Spinal cord (tissue), 9 donors: ENCODE measurements at regions not wholly inside any gene's neighbourhood (a gene's known extent, or its start where the extent isn't known, plus 50 kb on each side); places are given as distances from the start of the nearest gene placed in this dataset.
A peak's percentile ranks its signal among the peaks of the same experiment; 100 is the strongest.

Experiments used
- DNase-seq, 6 donors: peaks; one replicate each; pipeline versions ENCODE4 v3.0.0 to v3.0.0-alpha.2; 2013 to 2015; ENCODE audit warnings: low spot score in 6 of 6, low read depth in 4 of 6
- H3K27ac ChIP-seq: one replicate; pipeline ENCODE4 v1.5.1; 2013; ENCODE audit warnings: low read depth, low read length, control low read depth
- H3K27me3 ChIP-seq: one replicate; pipeline ENCODE4 v1.6.1; 2013; ENCODE audit warnings: low read length; ENCODE audit not compliant: control insufficient read depth, insufficient read depth
- H3K36me3 ChIP-seq: one replicate; pipeline ENCODE4 v1.6.1; 2013; ENCODE audit warnings: low read length; ENCODE audit not compliant: control insufficient read depth, insufficient read depth
- H3K4me1 ChIP-seq: one replicate; pipeline ENCODE4 v1.6.1; 2013; ENCODE audit warnings: low read length; ENCODE audit not compliant: control insufficient read depth, insufficient read depth
- H3K4me3 ChIP-seq: one replicate; pipeline ENCODE4 v1.5.1; 2013; ENCODE audit warnings: low read depth, low read length, control low read depth
- H3K9me3 ChIP-seq: one replicate; pipeline ENCODE4 v1.6.1; 2013; ENCODE audit warnings: low read length; ENCODE audit not compliant: control insufficient read depth, insufficient read depth
- WGBS: methylation state at CpG from one replicate; pipeline ENCODE4 v1.1.5; 2013; ENCODE audit warnings: missing lambda C conversion rate; ENCODE audit not compliant: insufficient coverage; 5-methylcytosine and 5-hydroxymethylcytosine counted together
- donor health status: healthy.

- no peaks in the 10 kb centered on the region for H3K4me1 ChIP-seq
- H3K27me3 ChIP-seq: no peaks in the 10 kb centered on the region
- no peaks in the 10 kb centered on the region for H3K9me3 ChIP-seq
- no peak overlapping the region for H3K4me3 ChIP-seq
- peak in 1 of 6 donors; percentile 40 for DNase-seq
- H3K27ac ChIP-seq: no peak overlapping the region
- H3K36me3 ChIP-seq: no peaks in the 10 kb centered on the region
- 58% methylated on average over 2 of the region's 2 CpGs for WGBS
Measured at GRCh38 chr4:45629717-45630116, 494.1 kb downstream of the GABRG1 start.

DNA sequence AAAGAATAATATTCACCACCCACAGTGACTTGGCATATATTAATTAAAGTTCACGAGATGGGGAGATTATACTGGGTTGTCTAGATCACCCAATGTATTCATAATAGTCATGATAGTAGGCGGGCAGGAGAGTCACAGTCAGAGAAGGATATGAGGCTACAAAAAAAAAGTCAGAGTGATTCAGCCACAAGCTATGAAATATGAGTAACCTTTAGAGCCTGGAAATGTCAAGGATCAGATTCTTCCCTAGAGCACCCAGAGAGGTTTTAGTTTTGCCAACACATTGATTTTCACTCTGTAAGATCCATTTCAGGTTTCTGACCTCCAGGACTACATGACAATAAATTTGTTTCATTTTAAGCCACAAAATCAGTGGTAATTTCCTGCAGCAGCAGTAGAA lies 501.9 kb downstream of the GABRG1 start:
- H3K36me3 ChIP-seq: no peaks in the 10 kb centered on the region
- DNase-seq: peak in 1 of 6 donors; percentile 12
- no peaks in the 10 kb centered on the region for H3K27me3 ChIP-seq
- no peaks in the 10 kb centered on the region for H3K9me3 ChIP-seq
- WGBS: 80% methylated on average over 2 of the region's 2 CpGs
- no peak overlapping the region for H3K4me3 ChIP-seq
- no peak overlapping the region for H3K27ac ChIP-seq
- no peaks in the 10 kb centered on the region for H3K4me1 ChIP-seq

DNA sequence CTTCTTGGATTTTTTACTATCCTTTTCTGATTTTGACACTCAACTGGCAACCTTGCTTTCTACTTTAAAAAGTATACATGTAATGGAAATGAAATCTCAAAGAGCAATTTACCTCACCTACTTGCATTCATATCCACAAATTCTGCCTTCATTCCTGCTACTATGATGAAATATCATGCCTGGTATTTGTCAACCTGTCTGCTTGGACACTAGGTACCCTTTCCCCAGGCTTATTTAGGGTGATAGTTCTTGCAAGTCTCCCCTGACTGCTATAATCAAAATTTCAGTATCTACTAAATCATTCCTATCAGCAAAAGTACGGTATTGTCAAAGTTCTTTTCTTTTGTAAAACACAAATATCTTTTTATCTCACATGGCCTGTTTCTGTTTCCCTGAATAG lies 503.0 kb downstream of the GABRG1 start:
- Histone ChIP-seq H3K27ac (no peak overlapping the region), H3K36me3 (no peaks in the 10 kb centered on the region), H3K27me3 (no peaks in the 10 kb centered on the region), H3K9me3 (no peaks in the 10 kb centered on the region), H3K4me3 (no peak overlapping the region), H3K4me1 (no peaks in the 10 kb centered on the region)
- WGBS: 86% methylated on average over 1 of the region's 1 CpG
- DNase-seq: no peak

- no peaks in the 10 kb centered on the region for H3K36me3 ChIP-seq
- H3K27ac ChIP-seq: no peak overlapping the region
- H3K9me3 ChIP-seq: no peaks in the 10 kb centered on the region
- H3K4me1 ChIP-seq: no peaks in the 10 kb centered on the region
- DNase-seq: no peak
- WGBS: 72% methylated on average over 5 of the region's 6 CpGs
- no peak overlapping the region for H3K4me3 ChIP-seq
- H3K27me3 ChIP-seq: no peaks in the 10 kb centered on the region
Measured at GRCh38 chr4:45596379-45597101, 527.3 kb downstream of the GABRG1 start.

DNA sequence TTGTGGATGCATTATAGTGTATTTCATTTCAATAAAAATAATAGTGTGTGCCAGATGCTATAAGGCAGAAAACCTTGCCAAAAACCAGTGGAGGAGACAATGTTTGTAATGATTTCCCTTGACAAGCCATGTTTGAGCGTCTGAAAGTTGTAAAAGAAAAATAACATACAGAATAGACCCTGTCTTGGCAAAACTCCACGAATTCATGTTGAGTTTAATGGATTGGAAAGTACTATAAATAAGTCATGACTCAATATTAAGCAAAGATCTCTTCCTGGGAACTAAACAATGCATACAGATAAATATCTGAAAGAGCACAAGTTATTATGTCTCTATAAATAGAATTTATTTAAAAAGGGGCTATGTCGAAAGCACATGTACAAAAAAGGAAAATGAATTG lies 543.5 kb downstream of the GABRG1 start:
- no peaks in the 10 kb centered on the region for H3K36me3 ChIP-seq
- DNase-seq: peak in 2 of 6 donors; percentile 2 to 25
- H3K9me3 ChIP-seq: no peaks in the 10 kb centered on the region
- H3K4me3 ChIP-seq: no peak overlapping the region
- WGBS: no CpG with 5 or more reads among the region's 3 CpGs
- no peak overlapping the region for H3K27ac ChIP-seq
- no peaks in the 10 kb centered on the region for H3K4me1 ChIP-seq
- H3K27me3 ChIP-seq: no peaks in the 10 kb centered on the region

DNA sequence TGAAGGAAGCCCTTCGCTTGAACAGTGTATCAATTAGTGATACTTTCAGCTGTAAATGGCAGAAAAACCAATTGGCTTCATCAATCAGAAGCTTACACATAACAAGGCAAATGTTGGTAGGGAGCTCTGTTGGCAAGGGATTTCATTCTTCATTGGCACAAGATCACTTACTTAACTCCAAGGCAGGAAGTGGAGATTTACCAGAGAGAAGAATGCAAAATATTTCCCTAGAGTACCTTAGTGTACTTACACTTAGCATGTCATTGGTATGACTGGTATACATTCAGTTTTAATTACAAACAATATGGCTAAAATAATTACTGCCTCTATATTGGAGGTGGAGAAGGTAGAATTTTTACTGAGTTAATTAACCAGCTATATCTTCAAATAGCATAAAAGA lies 545.0 kb downstream of the GABRG1 start:
- DNase-seq: peak in 1 of 6 donors; percentile 2
- H3K4me1 ChIP-seq: no peaks in the 10 kb centered on the region
- no peaks in the 10 kb centered on the region for H3K36me3 ChIP-seq
- H3K27me3 ChIP-seq: no peaks in the 10 kb centered on the region
- no CpG with 5 or more reads among the region's 1 CpG for WGBS
- no peak overlapping the region for H3K4me3 ChIP-seq
- no peaks in the 10 kb centered on the region for H3K9me3 ChIP-seq
- H3K27ac ChIP-seq: no peak overlapping the region

- no peak overlapping the region for H3K4me3 ChIP-seq
Measured at GRCh38 chr4:45576275-45576674, 547.6 kb downstream of the GABRG1 start.

GRCh38 chr4:45569619-45570018 lies 554.2 kb downstream of the GABRG1 start:
- DNase-seq: no peak
- no peaks in the 10 kb centered on the region for H3K9me3 ChIP-seq
- no CpG with 5 or more reads among the region's 1 CpG for WGBS
- no peak overlapping the region for H3K4me3 ChIP-seq
- H3K27ac ChIP-seq: no peak overlapping the region
- no peaks in the 10 kb centered on the region for H3K36me3 ChIP-seq
- no peaks in the 10 kb centered on the region for H3K4me1 ChIP-seq
- no peaks in the 10 kb centered on the region for H3K27me3 ChIP-seq

More at GRCh38 chr4:45576275-45576674, 547.6 kb downstream of the GABRG1 start:
- Histone ChIP-seq H3K4me1 (no peaks in the 10 kb centered on the region), H3K27me3 (no peaks in the 10 kb centered on the region), H3K36me3 (no peaks in the 10 kb centered on the region), H3K27ac (no peak overlapping the region), H3K9me3 (no peaks in the 10 kb centered on the region)
- WGBS: 100% methylated on average over 1 of the region's 2 CpGs
- no peak for DNase-seq

DNA sequence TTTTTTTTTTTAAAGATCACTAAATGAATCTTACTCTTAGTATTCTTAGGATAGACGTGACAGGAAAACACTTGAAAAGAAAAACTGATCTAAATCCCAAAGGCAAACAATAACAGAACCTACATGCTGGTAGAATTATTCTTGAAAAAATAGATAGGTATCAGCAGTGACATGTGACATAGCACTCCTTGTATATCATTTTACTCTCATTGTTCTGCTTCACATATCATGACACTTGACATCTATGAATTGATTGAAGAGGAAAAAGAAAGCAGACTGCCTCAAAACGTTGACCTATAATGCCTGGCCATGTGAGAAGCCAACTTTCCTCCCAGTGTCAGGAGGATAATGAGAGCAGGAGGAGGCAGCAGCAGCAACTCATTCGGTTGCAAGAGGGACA lies 555.2 kb downstream of the GABRG1 start:
- Histone ChIP-seq H3K27ac (no peak overlapping the region), H3K36me3 (no peaks in the 10 kb centered on the region), H3K9me3 (no peaks in the 10 kb centered on the region), H3K4me1 (no peaks in the 10 kb centered on the region), H3K4me3 (no peak overlapping the region), H3K27me3 (no peaks in the 10 kb centered on the region)
- no peak for DNase-seq
- WGBS: no CpG with 5 or more reads among the region's 3 CpGs

DNA sequence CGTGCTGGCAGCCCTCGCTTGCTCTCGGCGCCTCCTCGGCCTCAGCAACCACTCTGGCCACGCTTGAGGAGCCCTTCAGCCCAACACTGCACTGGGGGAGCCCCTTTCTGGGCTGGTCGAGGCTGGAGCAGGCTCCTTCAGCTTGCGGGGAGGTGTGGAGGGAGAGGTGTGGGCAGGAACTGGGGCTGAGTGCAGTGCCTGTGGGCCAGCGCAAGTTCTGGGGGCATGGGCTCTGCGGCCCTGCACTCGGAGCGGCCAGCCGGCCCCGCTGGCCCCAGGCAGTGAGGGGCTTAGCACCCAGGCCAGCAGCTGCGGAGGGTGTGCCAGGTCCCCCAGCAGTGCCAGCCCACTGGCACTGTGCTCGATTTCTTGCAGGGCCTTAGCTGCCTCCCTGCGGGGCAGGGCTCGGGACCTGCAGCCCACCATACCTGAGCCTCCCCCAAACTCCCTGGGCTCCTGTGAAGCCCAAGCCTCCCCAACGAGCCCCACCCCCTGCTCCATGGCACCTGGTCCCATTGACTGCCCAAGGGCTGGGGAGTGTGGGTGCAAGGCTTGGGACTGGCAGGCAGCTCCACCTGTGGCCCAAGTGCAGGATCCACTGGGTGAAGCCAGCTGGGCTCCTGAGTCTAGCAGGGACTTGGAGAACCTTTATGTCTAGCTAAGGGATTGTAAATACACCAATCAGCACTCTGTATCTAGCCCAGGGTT lies 556.8 kb downstream of the GABRG1 start:
- H3K27me3 ChIP-seq: no peaks in the 10 kb centered on the region
- no peak overlapping the region for H3K4me3 ChIP-seq
- no peak overlapping the region for H3K27ac ChIP-seq
- no peaks in the 10 kb centered on the region for H3K36me3 ChIP-seq
- no peaks in the 10 kb centered on the region for H3K4me1 ChIP-seq
- H3K9me3 ChIP-seq: no peaks in the 10 kb centered on the region
- 88% methylated on average over 19 of the region's 19 CpGs for WGBS
- DNase-seq: no peak
